ENCODE measurements at regions not wholly inside any gene's neighbourhood (a gene's known extent, or its start where the extent isn't known, plus 50 kb on each side); places are given as distances from the start of the nearest gene placed in this dataset.

- TF ChIP-seq EZH2 (IDR thresholded peaks at IDR 0.05; ENCODE audit: low read length) = no peak
- no peak for TF ChIP-seq CTCF (optimal IDR thresholded peaks at IDR 0.05 in 1 of 3, IDR thresholded peaks at IDR 0.05 in 1 of 3, conservative IDR thresholded peaks at IDR 0.05 in 1 of 3; ENCODE audit: extremely low read depth in 1 of 3, insufficient read depth in 2 of 3, low read length in 3 of 3)
These were observed 156.5 kb upstream of the L3MBTL4 start for GRCh38 chr18:6571239-6571602.
